SK-N-SH (cell line): ENCODE measurements at regions not wholly inside any gene's neighbourhood (a gene's known extent, or its start where the extent isn't known, plus 50 kb on each side); places are given as distances from the start of the nearest gene placed in this dataset.

ENCODE experiments used
- CTCF ChIA-PET: fragments of 300-600, 350-600 bp; formaldehyde crosslinking; extraction: SDS; loops from one replicate; lab custom pipeline; 2021; lab: Yijun Ruan, JAX
- POLR2A ChIA-PET: fragments of 350-600 bp; sonication (Branson Sonifier 250); formaldehyde crosslinking; extraction: SDS; loops from one replicate; lab custom pipeline; 2020; ENCODE audit warnings: antibody characterized with exemption, inconsistent platforms; lab: Yijun Ruan, JAX
- DNase-seq: peaks from one replicate; pipeline ENCODE4 v3.0.0; 2012
- H2AFZ ChIP-seq: fragments of 200-600 bp; sonication (generic); 2 replicates; pipeline ENCODE4 v1.8.1; 2016; ENCODE audit warnings: antibody characterized with exemption, mild to moderate bottlenecking, low read depth
- H3F3A ChIP-seq: fragments of 200-600 bp; sonication (generic); replicated peaks from 2 replicates; pipeline ENCODE3; 2016; ENCODE audit warnings: antibody characterized with exemption, mild to moderate bottlenecking; ENCODE audit not compliant: insufficient read depth
- H3K27ac ChIP-seq, 2 experiments: fragments of 200-500 bp in 1 of 2; fragments of 200-600 bp in 1 of 2; sonication (Bioruptor generic) in 1 of 2; sonication (generic), shearing (Covaris generic) in 1 of 2; 2 replicates each; pipeline versions ENCODE4 v1.5.1 to v1.6.1; 2014 to 2016; ENCODE audit warnings: low read depth in 2 of 2, inconsistent platforms in 1 of 2, low read length in 1 of 2, mild to moderate bottlenecking in 1 of 2, mixed read lengths in 1 of 2
- H3K27me3 ChIP-seq: fragments of 200-600 bp; sonication (generic), shearing (Covaris generic); 2 replicates; pipeline ENCODE4 v1.6.1; 2016; ENCODE audit warnings: mixed run types; ENCODE audit not compliant: insufficient read depth
- H3K36me3 ChIP-seq, 2 experiments: fragments of 200-500 bp in 1 of 2; fragments of 200-600 bp in 1 of 2; sonication (Bioruptor generic) in 1 of 2; sonication (generic) in 1 of 2; replicated peaks in 1 of 2; 2 replicates each; pipeline versions ENCODE3 to v1.5.1; 2014 to 2016; ENCODE audit warnings: low read length in 1 of 2, mild to moderate bottlenecking in 1 of 2; ENCODE audit not compliant: insufficient read depth in 2 of 2, control insufficient read depth in 1 of 2
- H3K4me1 ChIP-seq, 2 experiments: fragments of 200-500 bp in 1 of 2; fragments of 200-600 bp in 1 of 2; sonication (Bioruptor generic) in 1 of 2; sonication (generic), shearing (Covaris generic) in 1 of 2; 2 replicates each; pipeline versions ENCODE4 v1.5.1 to v1.6.1; 2014 to 2016; ENCODE audit warnings: low read depth in 1 of 2, low read length in 1 of 2, mixed run types in 1 of 2; ENCODE audit not compliant: insufficient read depth in 2 of 2, control insufficient read depth in 1 of 2
- H3K4me2 ChIP-seq: fragments of 200-600 bp; sonication (generic), shearing (Covaris generic); 2 replicates; pipeline ENCODE4 v1.6.1; 2017; ENCODE audit warnings: mixed run types
- H3K4me3 ChIP-seq, 2 experiments: fragments of 200-500 bp in 1 of 2; fragments of 200-600 bp in 1 of 2; sonication (Bioruptor generic) in 1 of 2; sonication (generic), shearing (Covaris generic) in 1 of 2; 2 replicates each; pipeline versions ENCODE4 v1.5.1 to v1.8.1; 2014 to 2016; ENCODE audit warnings: low read depth in 2 of 2, inconsistent platforms in 1 of 2, low read length in 1 of 2, mild to moderate bottlenecking in 1 of 2, mixed read lengths in 1 of 2, moderate library complexity in 1 of 2
- H3K79me2 ChIP-seq: fragments of 200-600 bp; sonication (generic); 2 replicates; pipeline ENCODE4 v1.8.1; 2017; ENCODE audit warnings: mild to moderate bottlenecking; ENCODE audit not compliant: insufficient read depth
- H3K9ac ChIP-seq: fragments of 200-600 bp; sonication (generic); 2 replicates; pipeline ENCODE4 v1.6.1; 2017; ENCODE audit warnings: mixed run types
- H3K9me2 ChIP-seq: fragments of 200-600 bp; sonication (generic); 2 replicates; pipeline ENCODE4 v1.6.1; 2017; ENCODE audit warnings: mixed run types
- H3K9me3 ChIP-seq: fragments of 200-600 bp; sonication (generic); 2 replicates; pipeline ENCODE4 v1.6.1; 2017; ENCODE audit warnings: mixed run types, mild to moderate bottlenecking, moderate library complexity
- H4K20me1 ChIP-seq: fragments of 200-600 bp; sonication (generic); 2 replicates; pipeline ENCODE4 v1.6.1; 2017; ENCODE audit warnings: mild to moderate bottlenecking, mixed run types; ENCODE audit not compliant: insufficient read depth
- CTCF ChIP-seq: fragments of 200-600 bp; sonication (generic); IDR thresholded peaks from 2 replicates; pipeline ENCODE4 v1.6.1; 2017; ENCODE audit warnings: antibody characterized with exemption, mild to moderate bottlenecking, moderate library complexity
- EZH2phosphoT487 ChIP-seq: fragments of 200-600 bp; sonication (generic); IDR thresholded peaks from 2 replicates; pipeline ENCODE4 v1.6.1; 2017; ENCODE audit warnings: low read depth, mixed run types, mild to moderate bottlenecking, antibody characterized with exemption, moderate library complexity, borderline replicate concordance
- FOXJ3 ChIP-seq: sonication (generic); formaldehyde crosslinking; IDR thresholded peaks from 2 replicates; pipeline ENCODE4 v1.5.1; 2020; ENCODE audit warnings: mild to moderate bottlenecking, missing genetic modification reagents
- GABPA ChIP-seq: IDR thresholded peaks from 2 replicates; pipeline ENCODE4 v1.4.0; 2012; ENCODE audit warnings: low read depth, mild to moderate bottlenecking
- IRF3 ChIP-seq: fragments of 150-350 bp; IDR thresholded peaks from 2 replicates; pipeline ENCODE4 v1.6.1; 2016; ENCODE audit warnings: mild to moderate bottlenecking, low read depth, low read length
- MEF2A ChIP-seq: IDR thresholded peaks from 2 replicates; pipeline ENCODE4 v1.4.0; 2012; ENCODE audit warnings: low read depth, borderline replicate concordance
- NFIC ChIP-seq: IDR thresholded peaks from 2 replicates; pipeline ENCODE4 v1.4.0; 2012; ENCODE audit warnings: borderline replicate concordance
- POLR2AphosphoS5 ChIP-seq: IDR thresholded peaks from 2 replicates; pipeline ENCODE4 v1.6.1; 2012; ENCODE audit warnings: low read depth, low read length
- RAD21 ChIP-seq: IDR thresholded peaks from 2 replicates; pipeline ENCODE4 v1.6.1; 2012; ENCODE audit warnings: mild to moderate bottlenecking, low read length
- RXRA ChIP-seq: IDR thresholded peaks from 2 replicates; pipeline ENCODE4 v1.4.0; 2012; ENCODE audit warnings: low read depth, mild to moderate bottlenecking, borderline replicate concordance
- TAF1 ChIP-seq: IDR thresholded peaks from 2 replicates; pipeline ENCODE4 v1.6.1; 2012; ENCODE audit warnings: low read depth, mild to moderate bottlenecking, low read length, moderate library complexity, borderline replicate concordance
- TCF12 ChIP-seq: IDR thresholded peaks from 2 replicates; pipeline ENCODE4 v1.4.0; 2012
- TEAD4 ChIP-seq: IDR thresholded peaks from 2 replicates; pipeline ENCODE4 v1.4.0; 2012; ENCODE audit warnings: mild to moderate bottlenecking, borderline replicate concordance; ENCODE audit not compliant: insufficient read depth
- USF2 ChIP-seq: fragments of 150-350 bp; IDR thresholded peaks from 2 replicates; pipeline ENCODE4 v1.6.1; 2017; ENCODE audit warnings: antibody characterized with exemption, low read length, low read depth, borderline replicate concordance
- WGBS: methylation state at CpG from one replicate; pipeline ENCODE4 v1.1.6; 2017; ENCODE audit warnings: low lambda C conversion rate; 5-methylcytosine and 5-hydroxymethylcytosine counted together
- TF ChIP-seq, protein P1 (sequence below): IDR thresholded peaks from 2 replicates; pipeline ENCODE4; 2012
- TF ChIP-seq, protein P2 (sequence below): IDR thresholded peaks from 2 replicates; pipeline ENCODE4 v1.6.1; 2012; ENCODE audit warnings: mild to moderate bottlenecking, low read depth, low read length, moderate library complexity

- no peaks in the 10 kb centered on the region for H3K79me2 ChIP-seq
- no peak for TF ChIP-seq CTCF
- no peak for TF ChIP-seq RAD21
- TF ChIP-seq, protein P1, sequence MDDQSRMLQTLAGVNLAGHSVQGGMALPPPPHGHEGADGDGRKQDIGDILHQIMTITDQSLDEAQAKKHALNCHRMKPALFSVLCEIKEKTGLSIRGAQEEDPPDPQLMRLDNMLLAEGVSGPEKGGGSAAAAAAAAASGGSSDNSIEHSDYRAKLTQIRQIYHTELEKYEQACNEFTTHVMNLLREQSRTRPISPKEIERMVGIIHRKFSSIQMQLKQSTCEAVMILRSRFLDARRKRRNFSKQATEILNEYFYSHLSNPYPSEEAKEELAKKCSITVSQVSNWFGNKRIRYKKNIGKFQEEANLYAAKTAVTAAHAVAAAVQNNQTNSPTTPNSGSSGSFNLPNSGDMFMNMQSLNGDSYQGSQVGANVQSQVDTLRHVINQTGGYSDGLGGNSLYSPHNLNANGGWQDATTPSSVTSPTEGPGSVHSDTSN = 0 out of 2 replicates have a peak, but pooled peaks have one; percentile 10
- H3K9me3 ChIP-seq = no peaks in the 10 kb centered on the region
- no peak overlapping the region for H3K4me2 ChIP-seq
- POLR2A ChIA-PET = no interaction called here
- H3K4me3 ChIP-seq = no peak overlapping the region
- H3F3A ChIP-seq = no peaks in the 10 kb centered on the region
- H4K20me1 ChIP-seq = no peaks in the 10 kb centered on the region
- peak overlapping the region; percentile 17; the same call in 1 of the 2 replicates for H2AFZ ChIP-seq
- H3K9ac ChIP-seq = no peak overlapping the region
- H3K9me2 ChIP-seq = no peaks in the 10 kb centered on the region
- no peaks in the 10 kb centered on the region for H3K4me1 ChIP-seq
- WGBS = 46% methylated on average over 1 of the region's 1 CpG
- DNase-seq = no peak
- CTCF ChIA-PET = no interaction called here
- H3K27ac ChIP-seq = no peak overlapping the region
- H3K27me3 ChIP-seq = no peaks in the 10 kb centered on the region
- H3K36me3 ChIP-seq = no peaks in the 10 kb centered on the region
Measured at GRCh38 chr5:97657239-97657638, 474.2 kb upstream of the RIOK2 start.

GRCh38 chr5:97658116-97658900 lies 475.3 kb upstream of the RIOK2 start:
- no peaks in the 10 kb centered on the region for H4K20me1 ChIP-seq
- ChIA-PET POLR2A (no interaction called here), CTCF (no interaction called here)
- no peak overlapping the region for H3K9ac ChIP-seq
- no peak overlapping the region for H3K4me3 ChIP-seq
- no peaks in the 10 kb centered on the region for H3K4me1 ChIP-seq
- DNase-seq = no peak
- H3K9me2 ChIP-seq = no peaks in the 10 kb centered on the region
- no peaks in the 10 kb centered on the region for H3K9me3 ChIP-seq
- H3K27me3 ChIP-seq = no peaks in the 10 kb centered on the region
- H3K79me2 ChIP-seq = no peaks in the 10 kb centered on the region
- H3K36me3 ChIP-seq = no peaks in the 10 kb centered on the region
- H2AFZ ChIP-seq = no peak overlapping the region
- H3K4me2 ChIP-seq = no peak overlapping the region
- WGBS = 55% methylated on average over 4 of the region's 4 CpGs
- H3K27ac ChIP-seq = no peak overlapping the region
- no peaks in the 10 kb centered on the region for H3F3A ChIP-seq
- TF ChIP-seq RXRA (no peak), NFIC (no peak), USF2 (no peak), EZH2phosphoT487 (no peak), POLR2AphosphoS5 (no peak), TEAD4 (no peak), FOXJ3 (CRISPR knock-in tag) (no peak), GABPA (no peak), MEF2A (no peak), TCF12 (peak; percentile 59), IRF3 (no peak), TAF1 (no peak)
- TF ChIP-seq, protein P2, sequence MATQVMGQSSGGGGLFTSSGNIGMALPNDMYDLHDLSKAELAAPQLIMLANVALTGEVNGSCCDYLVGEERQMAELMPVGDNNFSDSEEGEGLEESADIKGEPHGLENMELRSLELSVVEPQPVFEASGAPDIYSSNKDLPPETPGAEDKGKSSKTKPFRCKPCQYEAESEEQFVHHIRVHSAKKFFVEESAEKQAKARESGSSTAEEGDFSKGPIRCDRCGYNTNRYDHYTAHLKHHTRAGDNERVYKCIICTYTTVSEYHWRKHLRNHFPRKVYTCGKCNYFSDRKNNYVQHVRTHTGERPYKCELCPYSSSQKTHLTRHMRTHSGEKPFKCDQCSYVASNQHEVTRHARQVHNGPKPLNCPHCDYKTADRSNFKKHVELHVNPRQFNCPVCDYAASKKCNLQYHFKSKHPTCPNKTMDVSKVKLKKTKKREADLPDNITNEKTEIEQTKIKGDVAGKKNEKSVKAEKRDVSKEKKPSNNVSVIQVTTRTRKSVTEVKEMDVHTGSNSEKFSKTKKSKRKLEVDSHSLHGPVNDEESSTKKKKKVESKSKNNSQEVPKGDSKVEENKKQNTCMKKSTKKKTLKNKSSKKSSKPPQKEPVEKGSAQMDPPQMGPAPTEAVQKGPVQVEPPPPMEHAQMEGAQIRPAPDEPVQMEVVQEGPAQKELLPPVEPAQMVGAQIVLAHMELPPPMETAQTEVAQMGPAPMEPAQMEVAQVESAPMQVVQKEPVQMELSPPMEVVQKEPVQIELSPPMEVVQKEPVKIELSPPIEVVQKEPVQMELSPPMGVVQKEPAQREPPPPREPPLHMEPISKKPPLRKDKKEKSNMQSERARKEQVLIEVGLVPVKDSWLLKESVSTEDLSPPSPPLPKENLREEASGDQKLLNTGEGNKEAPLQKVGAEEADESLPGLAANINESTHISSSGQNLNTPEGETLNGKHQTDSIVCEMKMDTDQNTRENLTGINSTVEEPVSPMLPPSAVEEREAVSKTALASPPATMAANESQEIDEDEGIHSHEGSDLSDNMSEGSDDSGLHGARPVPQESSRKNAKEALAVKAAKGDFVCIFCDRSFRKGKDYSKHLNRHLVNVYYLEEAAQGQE = no peak
- TF ChIP-seq, protein P1 = peak; percentile 74
